NCI-H1048 (cell line): ENCODE measurements at regions not wholly inside any gene's neighbourhood (a gene's known extent, or its start where the extent isn't known, plus 50 kb on each side); places are given as distances from the start of the nearest gene placed in this dataset.
"Not testable (repeated sequence)": the region's sequence is repeated elsewhere in the genome, so short reads cannot be mapped to it uniquely, and the experiment has no call there.

Experiments used
- DNase-seq: peaks from one replicate; lab custom pipeline; 2025; lab: John Stamatoyannopoulos, UW

GRCh38 chr1:38210021-38210894, 163.7 kb upstream of the POU3F1 start:
- no peak for DNase-seq

DNA sequence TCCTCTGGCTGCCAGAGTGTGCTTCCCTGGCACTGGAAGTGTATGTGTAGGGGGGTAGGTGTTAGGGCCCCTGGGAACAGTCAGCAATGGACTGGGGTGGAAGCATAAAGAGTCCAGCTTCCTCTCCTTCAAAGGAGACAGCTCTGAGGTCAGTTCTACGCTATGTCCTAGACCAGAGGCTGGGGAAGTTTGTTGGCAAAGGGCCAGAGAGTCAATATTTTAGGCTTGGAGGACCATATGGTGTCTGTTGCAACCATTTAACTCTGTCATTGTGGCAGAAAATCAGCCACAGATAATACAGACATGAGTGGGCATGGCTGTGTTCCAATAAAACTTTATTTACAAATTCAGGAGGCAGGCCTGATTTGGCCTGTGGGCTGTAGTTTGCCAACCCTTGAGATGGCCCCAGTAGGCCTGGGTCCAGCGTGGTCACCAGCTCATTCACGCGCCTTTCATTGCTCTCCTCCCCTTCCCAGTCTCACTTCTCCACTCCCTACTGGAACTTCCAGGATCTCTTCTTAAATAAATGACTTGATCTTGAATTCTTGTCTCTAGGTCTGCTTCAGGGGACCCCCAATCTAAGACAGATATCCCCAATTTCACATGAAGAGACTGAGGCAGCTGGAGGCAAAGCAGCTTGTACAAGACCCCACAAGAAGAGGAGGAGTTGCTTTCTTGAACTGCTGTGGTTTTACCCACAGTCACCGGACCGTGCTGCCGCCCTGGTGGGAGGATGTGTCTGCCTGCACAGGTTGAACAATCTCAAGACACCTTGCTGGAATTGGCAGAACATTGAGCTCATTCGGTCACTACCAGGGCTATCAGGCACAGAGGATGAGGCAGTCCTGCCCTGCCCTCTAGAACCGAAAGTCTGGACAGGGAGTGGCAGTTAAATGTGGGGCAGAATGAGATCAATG, 162.4 kb upstream of the POU3F1 start:
- DNase-seq: no peak

- no peak for DNase-seq
Measured at GRCh38 chr1:38207906-38208305, 161.3 kb upstream of the POU3F1 start.

- DNase-seq: no peak
Measured at GRCh38 chr1:38207275-38207674, 160.7 kb upstream of the POU3F1 start.

DNA sequence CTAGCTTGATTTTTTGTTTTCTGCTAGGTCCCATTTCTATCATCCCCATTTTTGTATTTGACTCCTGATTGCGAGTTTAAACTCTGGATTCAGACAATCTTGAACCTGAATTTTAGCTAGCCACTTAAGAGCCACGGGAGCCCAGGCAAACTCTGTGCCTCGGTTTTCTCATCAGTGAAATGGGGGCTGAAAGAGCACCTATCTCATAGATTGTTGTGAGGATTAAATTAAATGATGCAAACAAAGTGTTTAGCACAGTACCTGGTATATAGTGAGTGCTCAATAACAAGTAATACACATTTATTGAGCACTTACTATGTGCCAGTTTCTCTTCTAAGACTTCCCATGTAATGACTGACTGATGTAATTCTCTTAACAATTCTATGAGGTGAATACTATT, 158.1 kb upstream of the POU3F1 start:
- no peak for DNase-seq

GRCh38 chr1:38203441-38203840, 156.8 kb upstream of the POU3F1 start:
- DNase-seq: no peak

DNA sequence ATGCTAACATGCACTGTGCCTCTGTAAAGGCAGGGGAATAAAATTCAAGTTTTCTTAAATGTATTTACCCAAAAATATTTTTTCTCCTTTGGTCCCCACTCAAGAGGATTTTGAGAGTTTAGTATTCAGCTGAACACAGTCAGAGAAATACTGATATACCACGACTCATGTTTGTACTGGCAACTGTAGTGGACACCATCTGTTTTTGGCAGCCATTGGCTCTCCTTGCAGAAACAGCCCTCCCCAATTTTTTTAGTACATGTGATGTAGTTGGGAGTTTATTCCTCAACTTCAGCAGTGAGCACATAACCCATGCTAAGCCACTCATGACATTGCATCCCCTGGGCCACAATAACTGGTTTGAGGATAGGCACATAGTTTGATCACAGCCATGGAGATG, 154.8 kb upstream of the POU3F1 start:
- no peak for DNase-seq

DNA sequence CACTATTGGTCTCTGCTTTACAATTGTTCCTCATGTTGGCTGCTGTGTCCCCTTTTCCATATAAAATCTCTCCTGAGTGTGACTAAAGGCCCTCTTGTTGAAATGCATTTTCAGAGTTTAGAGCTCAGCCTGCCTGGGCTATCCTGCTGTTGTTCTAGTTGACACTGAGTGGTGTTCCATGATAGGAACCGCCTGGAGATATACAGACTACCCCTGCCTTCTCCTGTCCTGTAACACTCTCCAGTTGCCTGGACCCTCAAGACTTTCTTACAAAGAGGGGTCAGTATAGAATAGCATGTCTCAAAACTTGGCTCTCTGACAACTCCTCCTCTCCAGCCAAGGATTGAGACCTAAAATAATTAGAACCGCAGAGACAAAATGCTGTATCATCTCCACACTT, 152.0 kb upstream of the POU3F1 start:
- DNase-seq: no peak

DNA sequence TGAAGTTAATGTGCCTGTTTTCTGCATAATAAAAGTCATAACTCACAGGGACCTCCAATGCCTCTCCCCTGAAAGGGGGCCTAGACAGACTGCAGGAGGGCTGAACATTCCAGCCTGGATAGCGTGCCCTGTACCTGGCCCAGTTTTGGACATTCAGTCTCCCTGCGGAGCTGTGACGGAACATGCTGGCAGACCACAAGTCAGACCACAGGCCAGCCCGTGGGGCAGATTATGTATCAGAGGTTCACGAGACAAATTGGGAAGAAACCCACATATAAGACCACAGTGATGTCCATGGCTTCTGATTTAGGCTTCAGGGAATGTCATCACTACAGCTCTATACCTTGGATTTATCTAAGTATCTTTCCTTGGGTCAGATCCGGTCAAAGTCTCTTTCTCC, 151.5 kb upstream of the POU3F1 start:
- DNase-seq: no peak

GRCh38 chr1:38197312-38198061, 150.9 kb upstream of the POU3F1 start:
- DNase-seq: no peak

DNA sequence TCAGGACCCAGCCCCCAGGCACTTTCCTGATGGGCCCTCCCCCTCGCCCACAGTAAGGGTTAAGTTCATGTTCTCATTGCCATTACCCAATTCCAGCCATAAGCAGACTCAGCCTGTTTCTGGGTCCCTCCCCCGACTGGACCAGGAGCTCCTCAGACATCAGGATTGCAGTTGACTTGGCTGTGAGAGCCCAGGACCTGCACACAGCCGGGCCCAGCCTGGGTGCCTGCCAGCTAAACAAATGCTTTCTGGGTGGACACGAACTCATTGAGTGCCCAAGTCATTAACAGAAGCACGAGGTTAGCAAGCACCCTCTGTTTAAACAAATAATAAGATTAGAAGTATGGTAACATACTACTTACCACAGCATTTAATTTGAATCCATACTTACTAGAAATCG, 147.9 kb upstream of the POU3F1 start:
- DNase-seq: no peak

GRCh38 chr1:38193040-38193439, 146.4 kb upstream of the POU3F1 start:
- no peak for DNase-seq

DNA sequence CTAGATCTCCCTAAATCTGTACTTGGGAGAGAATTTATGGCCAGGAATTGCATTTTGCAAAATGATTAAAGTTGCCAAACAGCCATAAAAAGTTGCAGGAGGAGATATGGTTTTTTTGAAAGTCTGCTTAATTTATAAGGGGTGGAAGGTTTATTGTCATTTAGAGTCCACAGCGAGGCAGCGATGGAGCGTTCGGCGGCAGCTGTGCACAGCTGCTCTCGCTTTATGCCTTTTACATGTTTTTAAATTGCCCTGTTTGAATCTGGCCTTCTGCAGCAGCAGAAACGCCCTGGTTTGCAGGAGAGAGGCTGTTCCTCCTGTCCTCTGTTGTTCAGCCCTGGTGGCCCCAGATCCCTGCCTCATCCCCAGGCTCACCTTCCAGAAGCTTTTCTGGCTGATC, 144.9 kb upstream of the POU3F1 start:
- no peak for DNase-seq

- DNase-seq: no peak
Measured at GRCh38 chr1:38190983-38191382, 144.4 kb upstream of the POU3F1 start.

DNA sequence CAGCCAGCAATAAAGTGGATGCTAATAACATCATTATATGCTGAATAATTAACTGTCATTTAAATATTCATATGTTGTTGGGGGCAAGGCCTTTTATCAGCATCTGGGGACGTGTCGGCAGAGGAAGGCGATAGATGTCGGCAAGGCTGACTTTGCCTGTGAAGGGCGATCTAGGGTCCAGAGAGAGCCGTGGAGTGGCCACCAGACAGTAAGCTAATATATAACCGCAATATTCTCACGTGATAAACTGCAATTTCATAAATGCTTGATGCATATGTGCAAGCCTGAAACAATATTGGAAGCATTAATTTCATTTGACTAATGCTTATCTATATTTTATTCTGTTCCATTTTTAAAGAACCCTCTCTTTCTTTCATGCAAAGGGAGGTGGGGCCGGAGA, 141.0 kb upstream of the POU3F1 start:
- no peak for DNase-seq

- DNase-seq: no peak
Measured at GRCh38 chr1:38186566-38186965, 140.0 kb upstream of the POU3F1 start.

DNA sequence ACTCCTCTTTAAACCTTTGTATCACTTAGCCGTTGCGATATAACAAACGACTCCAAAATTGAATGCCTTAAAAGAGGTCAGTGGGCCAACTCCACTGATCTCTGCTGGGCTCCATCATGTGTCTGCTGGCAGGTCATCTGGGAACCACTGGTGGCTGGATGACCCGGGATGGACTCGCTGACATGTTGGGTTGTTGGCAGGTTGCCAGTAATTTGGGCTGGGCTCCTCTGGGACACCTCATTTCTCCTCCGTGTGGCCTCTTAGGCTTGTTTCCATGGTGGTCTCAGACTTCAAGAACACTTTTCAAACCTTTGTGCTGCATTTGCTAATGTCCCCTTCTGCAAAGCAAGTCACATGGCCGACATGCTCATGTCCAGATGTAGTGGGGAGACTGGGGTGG, 139.3 kb upstream of the POU3F1 start:
- no peak for DNase-seq

GRCh38 chr1:38183747-38184146, 137.2 kb upstream of the POU3F1 start:
- DNase-seq: no peak

GRCh38 chr1:38183096-38183495, 136.5 kb upstream of the POU3F1 start:
- DNase-seq: no peak

DNA sequence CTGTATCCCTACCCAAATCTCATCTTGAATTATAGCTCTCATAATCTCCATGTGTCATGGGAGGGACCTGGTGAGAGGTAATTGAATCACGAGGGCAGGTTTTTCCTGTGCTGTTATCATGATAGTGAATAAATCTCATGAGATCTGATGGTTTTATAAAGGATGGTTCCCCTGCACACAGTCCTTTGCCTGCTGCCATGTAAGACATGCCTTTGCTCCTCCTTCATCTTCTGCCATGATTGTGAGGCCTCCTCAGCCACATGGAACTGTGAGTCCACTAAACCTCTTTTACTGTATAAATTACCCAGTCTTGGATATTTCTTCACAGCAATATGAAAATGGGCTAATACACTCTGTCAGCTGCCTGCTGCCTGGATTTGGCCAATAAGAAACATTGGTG, 133.8 kb upstream of the POU3F1 start:
- DNase-seq: not testable (repeated sequence)

GRCh38 chr1:38179483-38179882, 132.9 kb upstream of the POU3F1 start:
- DNase-seq: no peak

GRCh38 chr1:38178216-38178615, 131.6 kb upstream of the POU3F1 start:
- DNase-seq: no peak
